HG03064 (cell line): ENCODE measurements at regions not wholly inside any gene's neighbourhood (a gene's known extent, or its start where the extent isn't known, plus 50 kb on each side); places are given as distances from the start of the nearest gene placed in this dataset.

Experiments used
- ATAC-seq: cut with Tn5 transposase; IDR thresholded peaks from one replicate; pipeline ENCODE4 v1.9.1; 2021; ENCODE audit warnings: low read depth; ENCODE audit not compliant: unreplicated experiment

DNA sequence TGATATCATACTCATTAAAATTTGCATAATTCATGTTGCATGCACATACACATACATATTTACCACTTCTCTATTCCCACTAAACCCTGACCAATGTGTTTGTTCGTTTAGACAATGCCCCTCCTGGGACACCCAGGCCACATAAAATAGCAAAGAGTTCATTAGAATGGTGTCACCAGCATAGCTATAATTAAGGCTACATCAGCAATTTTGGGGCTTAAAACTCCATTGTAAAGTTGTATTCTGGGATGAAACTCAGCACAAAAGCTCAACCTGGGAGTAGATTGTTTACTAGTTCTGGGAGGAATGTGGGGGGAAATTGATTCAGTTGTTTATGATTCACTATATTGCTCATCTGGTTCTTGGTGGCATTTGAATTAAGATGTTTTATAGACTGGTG lies 522.2 kb upstream of the SUCLG2 start:
- no peak for ATAC-seq

GRCh38 chr3:68173012-68173634 lies 518.7 kb upstream of the SUCLG2 start:
- no peak for ATAC-seq

GRCh38 chr3:68172039-68172438 lies 517.6 kb upstream of the SUCLG2 start:
- no peak for ATAC-seq

DNA sequence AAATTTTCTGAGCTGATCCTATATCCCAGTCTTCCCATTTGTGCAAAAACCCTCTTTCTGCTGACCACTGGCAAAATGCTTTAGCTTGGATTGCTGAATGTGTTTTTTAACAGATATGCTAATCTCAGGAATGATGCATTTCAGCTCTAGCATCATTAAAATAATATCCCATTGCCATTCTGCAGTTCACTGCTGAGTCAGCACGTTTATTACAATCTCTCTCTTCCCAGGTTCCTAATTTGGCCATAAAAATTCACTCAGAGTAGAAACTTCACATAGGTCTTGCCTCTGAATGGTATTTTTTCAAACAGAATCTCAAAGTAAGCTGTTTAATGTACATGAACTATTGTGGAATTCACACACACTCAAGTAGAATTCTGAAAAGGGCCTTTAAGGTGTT lies 509.6 kb upstream of the SUCLG2 start:
- ATAC-seq: no peak

DNA sequence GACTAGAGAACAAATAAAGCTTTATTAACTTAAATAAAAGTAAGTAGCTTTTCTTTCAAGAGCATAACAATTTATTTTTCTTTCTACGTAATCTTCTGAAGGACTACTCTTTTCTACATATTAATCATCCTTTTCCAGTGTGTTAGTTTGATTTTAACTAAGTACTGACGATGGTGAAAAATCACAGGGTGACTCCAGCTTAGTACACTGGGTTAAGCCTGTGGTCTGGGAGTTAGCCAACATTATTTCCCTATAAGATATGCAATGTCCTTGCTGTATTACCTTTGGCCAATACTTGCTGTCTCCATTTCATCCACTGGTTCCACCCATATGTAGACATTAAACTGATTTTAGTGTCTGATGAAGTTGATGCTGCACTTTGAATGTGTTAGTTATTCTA lies 508.6 kb upstream of the SUCLG2 start:
- ATAC-seq: no peak

DNA sequence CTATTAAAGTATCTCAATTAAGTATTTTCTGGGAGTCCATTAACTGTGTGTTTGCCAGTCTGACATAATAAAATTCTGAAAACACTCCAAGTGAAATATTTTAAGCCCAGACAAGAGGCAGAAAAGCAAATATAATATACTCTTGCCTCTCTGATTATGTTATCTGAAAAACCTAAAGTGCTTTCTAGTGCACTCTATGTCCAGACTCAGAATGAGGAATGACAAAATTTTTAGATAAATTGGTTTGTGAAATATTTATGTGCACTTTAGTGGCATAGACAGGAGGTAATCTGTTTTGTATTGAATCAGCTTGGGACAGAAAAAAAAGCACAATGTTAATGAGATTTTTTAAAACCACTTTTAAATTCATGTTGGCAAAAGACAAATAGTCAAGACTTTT lies 508.2 kb upstream of the SUCLG2 start:
- no peak for ATAC-seq

DNA sequence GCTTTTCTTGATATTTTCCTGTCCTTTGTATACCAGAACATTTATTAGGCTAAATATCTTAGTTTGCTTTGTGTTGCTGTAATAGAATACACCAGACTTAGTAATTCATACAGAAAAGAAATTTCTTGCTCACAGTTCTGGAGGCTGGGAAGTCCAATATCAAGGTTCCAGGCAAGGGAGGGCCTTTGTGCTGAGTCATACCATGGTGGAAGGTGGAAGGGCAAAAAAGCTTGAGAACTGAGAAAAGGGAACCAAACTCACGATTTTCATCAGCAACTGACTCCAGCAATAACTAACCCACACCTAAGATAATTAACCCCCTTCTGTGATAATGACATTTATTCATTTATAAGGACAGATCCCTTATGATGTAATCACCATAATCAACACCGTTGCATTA lies 496.9 kb upstream of the SUCLG2 start:
- ATAC-seq: no peak

GRCh38 chr3:68148447-68148846 lies 494.0 kb upstream of the SUCLG2 start:
- ATAC-seq: no peak

DNA sequence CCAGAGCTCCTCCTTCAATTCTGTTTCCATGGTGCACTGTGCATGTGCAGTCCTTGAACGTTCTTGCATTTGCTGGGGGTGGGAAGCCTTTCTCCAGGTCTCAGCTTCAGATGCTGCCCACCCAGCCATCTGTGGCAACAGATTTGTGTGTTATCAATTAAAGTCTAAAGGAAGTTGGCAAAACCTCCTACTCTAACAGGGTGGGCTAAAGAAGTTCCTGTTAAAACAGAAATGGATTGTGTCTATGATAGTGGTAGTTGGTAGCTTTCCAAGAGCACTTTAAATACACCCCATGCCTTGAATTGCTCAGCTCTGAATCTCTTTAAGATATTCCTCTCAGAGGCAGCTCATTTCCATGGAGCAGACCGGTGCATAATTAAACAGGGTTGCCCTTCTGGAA lies 488.0 kb upstream of the SUCLG2 start:
- no peak for ATAC-seq

- ATAC-seq: no peak
Measured at GRCh38 chr3:68139897-68140296, 485.5 kb upstream of the SUCLG2 start.

DNA sequence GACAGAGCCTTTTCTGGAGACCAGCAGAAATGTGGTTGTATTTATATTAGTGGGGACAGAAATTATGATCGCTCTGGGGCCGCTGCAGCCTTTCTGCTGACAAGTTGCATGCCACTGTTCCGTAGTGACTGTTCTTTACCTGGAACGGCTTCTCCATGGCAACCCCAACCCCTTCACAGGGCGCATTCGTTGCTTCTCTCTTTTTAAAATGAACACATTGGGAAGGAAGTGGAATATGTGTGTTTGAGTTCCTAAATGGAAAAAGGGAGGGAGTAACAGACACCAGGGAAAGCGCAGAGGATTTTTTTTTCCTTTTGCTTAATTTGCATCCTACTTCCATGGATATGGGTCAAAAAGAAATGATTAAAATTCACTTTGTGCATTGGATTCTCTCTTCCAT lies 482.0 kb upstream of the SUCLG2 start:
- ATAC-seq: no peak

DNA sequence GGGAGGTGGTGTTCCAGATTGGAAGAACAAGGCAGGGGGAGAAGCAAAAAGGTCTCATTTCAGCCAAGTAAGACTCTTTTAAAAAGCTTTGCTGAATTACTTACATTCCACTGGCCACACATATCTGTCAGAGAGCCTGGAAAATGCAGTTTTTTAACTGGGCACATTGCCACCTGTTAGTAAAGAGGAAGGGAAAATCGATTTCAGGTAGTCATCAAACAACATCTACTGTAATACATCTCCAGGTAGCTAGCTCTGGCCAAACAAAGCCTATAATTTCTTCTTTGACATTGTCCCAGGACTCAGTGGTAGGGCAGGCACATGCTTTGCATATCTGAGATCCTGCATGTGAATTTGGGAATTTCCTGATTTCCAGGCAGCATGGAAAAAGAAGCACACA lies 480.7 kb upstream of the SUCLG2 start:
- no peak for ATAC-seq

GRCh38 chr3:68129065-68129464 lies 474.7 kb upstream of the SUCLG2 start:
- ATAC-seq: no peak

DNA sequence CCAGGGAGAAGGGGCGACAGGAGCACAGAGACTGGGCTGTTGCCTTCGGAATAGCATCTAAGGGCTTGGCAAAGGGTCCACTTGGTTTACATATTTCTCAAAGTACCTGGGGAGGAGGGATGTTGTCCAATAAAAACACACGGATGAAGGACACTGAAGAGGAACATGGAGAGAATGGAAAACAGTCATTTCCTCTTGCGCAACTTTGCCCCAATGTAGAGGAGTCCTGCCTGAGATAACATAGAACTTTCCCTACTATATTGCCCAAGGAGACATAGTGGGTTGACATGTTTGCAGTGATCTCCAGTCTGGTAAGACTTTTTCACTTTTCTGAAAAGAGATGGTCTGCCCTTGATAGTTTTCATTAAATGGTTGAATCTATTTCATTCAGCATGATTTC lies 468.8 kb upstream of the SUCLG2 start:
- no peak for ATAC-seq

DNA sequence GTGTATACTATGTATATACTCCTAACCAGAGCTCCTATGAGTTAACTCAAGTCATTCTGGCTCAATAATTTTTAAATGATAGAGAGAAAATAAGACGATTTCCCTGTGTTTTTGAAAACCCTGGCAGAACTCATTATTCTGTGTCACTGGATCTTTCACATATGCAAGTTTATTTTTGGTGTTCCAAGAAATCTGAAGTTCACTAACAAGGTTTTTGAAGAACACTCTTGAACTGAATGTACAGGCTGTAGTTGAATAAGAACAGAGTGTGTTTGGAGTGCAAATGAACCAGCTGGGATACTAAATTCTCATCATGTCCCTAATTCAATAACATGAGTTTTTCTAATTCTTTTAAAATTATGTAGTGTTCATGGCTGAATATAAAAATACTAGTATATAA lies 466.9 kb upstream of the SUCLG2 start:
- no peak for ATAC-seq

- ATAC-seq: no peak
Measured at GRCh38 chr3:68116580-68116979, 462.2 kb upstream of the SUCLG2 start.

DNA sequence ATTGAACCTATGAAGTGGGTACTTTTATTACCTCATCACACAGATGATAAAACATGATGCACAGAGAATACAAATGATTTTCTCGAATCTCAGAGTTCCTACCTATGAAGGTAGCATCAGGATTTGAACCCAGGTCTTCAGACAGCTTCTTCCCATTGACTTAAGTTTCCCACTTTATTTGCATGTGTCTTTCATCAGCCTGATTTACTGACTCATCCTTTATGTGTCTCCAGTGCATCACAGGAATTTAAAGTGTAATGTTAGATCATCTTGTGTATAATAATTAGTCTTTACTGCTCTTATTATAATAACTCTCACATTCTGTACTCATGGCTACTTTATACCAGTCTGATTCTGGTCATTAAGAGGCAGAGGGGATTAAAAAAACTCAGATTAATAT lies 449.4 kb upstream of the SUCLG2 start:
- no peak for ATAC-seq

GRCh38 chr3:68090571-68090970 lies 436.2 kb upstream of the SUCLG2 start:
- ATAC-seq: no peak

GRCh38 chr3:68089572-68090011 lies 435.2 kb upstream of the SUCLG2 start:
- ATAC-seq: no peak

GRCh38 chr3:68088636-68089035 lies 434.2 kb upstream of the SUCLG2 start:
- no peak for ATAC-seq

DNA sequence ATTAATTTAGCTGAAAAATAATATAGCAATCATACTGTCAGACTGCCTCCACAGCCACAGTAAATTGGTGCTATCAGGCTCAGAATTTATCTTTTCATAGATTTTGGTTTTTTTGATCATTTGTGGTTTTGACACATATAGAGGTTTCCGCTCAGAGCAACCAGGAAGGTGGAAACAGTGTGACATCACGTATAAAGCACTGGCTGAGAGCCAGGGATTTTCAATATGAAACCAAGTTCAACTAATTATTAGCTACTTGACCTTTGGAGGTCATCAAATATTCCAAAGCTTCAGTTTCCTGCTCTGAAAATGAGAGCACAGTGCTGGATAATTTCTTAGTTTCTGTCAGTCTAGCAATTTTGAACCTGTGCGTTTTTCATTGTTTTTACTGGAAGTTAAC lies 433.8 kb upstream of the SUCLG2 start:
- ATAC-seq: no peak

- no peak for ATAC-seq
Measured at GRCh38 chr3:68072062-68072461, 417.6 kb upstream of the SUCLG2 start.

- ATAC-seq: no peak
Measured at GRCh38 chr3:68070186-68070585, 415.8 kb upstream of the SUCLG2 start.
